RCC 7860 (cell line): ENCODE measurements at regions not wholly inside any gene's neighbourhood (a gene's known extent, or its start where the extent isn't known, plus 50 kb on each side); places are given as distances from the start of the nearest gene placed in this dataset.
"Not testable (repeated sequence)": the region's sequence is repeated elsewhere in the genome, so short reads cannot be mapped to it uniquely, and the experiment has no call there.

Source experiments
- DNase-seq: peaks from one replicate; pipeline ENCODE4 v3.0.0-alpha.2; 2015; ENCODE audit warnings: low spot score
- FAIRE-seq: peaks from 2 replicates; lab custom pipeline; 2012; peaks lifted over from hg19 to GRCh38; lab: Jason Lieb, UNC

DNA sequence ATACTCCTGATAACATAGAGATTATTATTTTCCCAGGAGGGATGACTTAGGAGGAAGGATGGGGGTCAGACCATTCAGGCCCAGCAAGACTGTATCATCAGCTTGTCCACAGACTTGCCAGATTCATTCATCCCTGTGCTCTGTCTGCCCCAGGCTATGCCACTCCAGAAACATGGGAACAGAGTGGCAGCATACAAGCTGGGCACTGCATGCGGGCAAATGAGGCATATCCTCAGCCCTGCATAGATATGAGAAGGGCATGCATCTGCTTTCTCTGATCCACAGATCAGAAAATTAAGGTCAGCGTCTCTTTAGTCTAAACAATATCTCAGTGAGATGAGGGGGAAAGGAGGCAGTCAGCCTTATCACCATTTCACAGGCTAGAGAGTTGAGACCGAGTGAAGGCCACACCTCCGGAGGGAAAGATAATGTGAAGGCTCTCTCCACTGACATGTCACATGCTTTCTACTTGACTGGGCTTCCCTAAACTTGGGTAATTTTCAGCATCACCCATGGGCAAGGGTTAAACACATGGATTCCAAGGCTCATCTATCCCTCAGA is 140.5 kb downstream of the TFAP2B start:
- FAIRE-seq, result no peak
- no peak for DNase-seq

DNA sequence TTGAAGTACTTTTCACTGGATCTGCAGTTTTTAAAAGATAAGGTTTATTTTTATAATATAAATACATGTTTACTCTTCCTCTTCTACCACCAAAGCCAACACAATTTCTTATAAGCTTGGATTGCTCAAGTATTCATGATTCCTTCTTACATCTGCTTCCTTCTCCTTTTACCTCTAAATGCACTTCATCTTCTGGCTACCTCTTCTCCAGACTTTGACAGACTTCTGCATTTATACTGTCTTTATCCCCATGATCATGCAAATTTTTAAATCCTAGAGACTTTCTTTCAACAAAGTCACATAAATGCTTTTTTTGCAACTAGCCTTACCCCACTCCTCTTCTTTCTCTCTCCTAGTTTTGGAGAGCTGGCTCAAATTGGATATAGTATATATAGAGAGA is 142.9 kb downstream of the TFAP2B start:
- DNase-seq (no peak), FAIRE-seq (no peak)

DNA sequence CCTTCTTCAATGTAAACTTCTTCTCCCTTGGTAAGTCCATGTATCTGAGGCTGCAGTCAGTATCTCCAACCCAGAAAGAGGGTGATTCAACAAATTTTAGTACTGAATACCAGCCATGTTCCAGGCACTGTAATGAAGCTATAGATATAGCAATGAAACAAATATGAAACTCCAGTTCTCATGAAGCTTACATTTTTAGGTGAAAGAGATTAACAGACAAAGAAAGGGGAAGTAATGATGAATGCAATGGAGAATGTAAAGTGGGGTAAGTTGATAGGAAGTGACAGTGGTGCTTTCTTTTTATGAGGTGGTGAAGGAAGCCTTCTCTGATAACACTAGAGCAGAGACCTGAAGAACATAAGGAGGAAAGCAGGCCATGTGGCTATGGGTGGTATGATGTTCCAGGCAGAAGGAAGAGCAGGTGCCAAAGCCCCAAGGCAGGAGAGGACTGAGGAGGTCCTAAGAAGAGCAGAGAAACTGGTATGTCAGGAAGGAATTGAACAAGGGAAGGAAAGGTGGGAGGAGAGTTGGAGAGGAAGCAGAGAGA is 143.6 kb downstream of the TFAP2B start:
- DNase-seq, result no peak
- FAIRE-seq, result no peak

DNA sequence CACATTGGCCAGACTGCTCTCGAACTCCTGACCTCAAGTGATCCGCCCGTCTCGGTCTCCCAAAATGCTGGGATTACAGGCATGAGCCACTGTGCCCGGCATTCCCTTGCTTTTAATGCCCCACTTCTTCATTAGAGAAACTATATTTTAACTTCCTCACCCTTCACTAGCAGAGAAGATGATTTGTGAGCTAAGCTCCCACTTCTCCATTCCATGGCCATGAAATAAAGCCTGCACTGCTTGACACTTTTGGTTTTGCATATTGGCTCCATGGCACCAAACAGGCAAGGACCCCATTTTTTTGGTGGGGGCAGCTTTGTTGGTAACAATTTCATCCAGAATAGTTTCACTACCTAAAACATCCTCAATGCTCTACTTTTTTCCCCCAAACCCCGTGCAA is 145.3 kb downstream of the TFAP2B start:
- FAIRE-seq (no peak), DNase-seq (no peak)

DNA sequence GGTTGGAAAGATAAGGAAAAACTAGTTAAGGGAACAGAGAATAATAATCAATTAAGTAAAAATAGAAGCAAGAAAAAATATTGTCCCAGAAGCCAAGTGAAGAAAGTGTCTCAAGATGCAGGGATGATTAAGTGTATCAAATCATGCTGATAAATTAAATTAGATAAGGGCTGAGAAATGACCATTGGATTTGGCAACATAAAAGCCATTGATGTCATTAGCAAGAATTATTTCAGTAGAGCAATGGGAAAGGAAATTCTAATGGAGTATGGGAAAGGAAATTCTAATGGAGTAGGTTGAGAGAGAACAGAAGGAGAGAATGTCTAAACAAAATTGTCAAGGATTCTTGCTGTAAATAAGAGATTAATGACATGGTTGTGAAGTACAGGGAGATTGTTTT is 146.8 kb downstream of the TFAP2B start:
- no peak for FAIRE-seq
- DNase-seq, result no peak

DNA sequence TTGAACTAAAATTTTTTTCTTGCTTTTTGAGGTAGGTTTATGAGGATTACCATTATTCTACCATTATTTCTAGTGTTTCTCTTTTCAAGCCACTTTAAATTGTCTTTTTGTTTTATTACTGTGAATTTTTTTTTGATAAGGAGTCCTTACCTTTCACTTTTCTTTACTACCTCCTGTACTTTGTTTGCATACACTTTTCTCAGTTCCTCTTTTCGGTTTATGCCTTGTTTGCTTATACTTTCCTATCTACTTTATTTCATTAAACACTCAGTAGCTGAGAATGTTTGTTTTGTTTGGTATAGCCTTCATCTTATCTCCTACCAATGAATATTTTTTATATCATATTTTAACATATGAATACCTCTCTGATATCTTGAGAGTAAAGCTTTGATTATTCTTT is 147.9 kb downstream of the TFAP2B start:
- no peak for DNase-seq

DNA sequence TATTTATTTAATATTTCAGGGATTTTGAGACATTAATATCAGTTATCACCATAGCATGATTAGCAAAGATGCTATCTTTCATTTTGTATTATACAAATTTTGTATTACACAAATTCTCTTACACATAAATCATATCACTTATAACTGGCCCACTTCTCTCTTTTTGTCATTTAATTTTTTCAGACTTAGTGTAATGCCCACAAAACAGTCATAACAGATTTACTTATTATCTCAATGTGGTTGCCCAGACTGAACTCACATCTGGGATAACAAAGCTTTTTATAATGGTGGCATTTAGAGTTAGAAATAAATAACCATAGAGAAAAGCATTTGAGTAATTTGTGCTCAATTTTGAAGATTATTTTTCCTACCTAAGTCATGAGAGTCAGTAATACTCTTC is 148.3 kb downstream of the TFAP2B start:
- FAIRE-seq, result no peak

More for the DNA sequence above, 147.9 kb downstream of the TFAP2B start:
- FAIRE-seq, result no peak

DNA sequence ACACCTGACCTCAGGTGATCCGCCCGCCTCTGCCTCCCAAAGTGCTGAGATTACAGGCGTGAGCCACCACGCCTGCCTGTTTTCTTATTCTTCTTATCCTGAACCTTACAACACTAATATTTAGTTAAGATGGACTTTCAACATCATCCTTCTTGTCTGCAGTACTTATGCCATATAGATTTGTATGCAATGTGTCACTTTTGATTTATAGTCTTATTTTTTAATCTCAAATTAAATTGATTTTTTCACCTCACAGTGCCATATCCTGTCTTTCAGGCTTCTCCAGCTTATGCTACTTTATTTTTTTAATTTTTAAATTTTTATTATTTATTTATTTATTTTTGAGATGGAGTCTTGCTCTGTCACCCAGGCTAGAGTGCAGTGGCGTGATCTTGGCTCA is 149.6 kb downstream of the TFAP2B start:
- not testable (repeated sequence) for FAIRE-seq, DNase-seq

More for the DNA sequence above, 148.3 kb downstream of the TFAP2B start:
- no peak for DNase-seq

DNA sequence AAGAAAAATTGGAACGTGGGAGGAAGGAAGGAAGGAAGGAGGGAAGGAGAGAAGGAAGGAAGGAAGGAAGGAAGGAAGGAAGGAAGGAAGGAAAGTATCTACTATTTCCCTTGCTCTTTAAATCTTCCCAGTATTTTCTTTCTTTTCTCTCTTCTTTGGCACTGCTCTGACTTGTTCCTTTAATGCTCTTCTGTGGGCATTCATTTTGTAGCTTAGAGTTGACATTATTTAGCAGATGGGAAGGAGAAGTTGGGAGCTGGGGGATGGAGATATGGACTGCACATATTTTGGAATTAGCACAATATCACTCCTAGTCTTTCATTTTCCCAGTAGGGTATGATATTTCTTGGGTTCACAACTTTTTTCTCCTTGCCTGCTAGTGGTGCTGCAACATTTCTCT is 152.2 kb downstream of the TFAP2B start:
- DNase-seq (no peak), FAIRE-seq (no peak)

DNA sequence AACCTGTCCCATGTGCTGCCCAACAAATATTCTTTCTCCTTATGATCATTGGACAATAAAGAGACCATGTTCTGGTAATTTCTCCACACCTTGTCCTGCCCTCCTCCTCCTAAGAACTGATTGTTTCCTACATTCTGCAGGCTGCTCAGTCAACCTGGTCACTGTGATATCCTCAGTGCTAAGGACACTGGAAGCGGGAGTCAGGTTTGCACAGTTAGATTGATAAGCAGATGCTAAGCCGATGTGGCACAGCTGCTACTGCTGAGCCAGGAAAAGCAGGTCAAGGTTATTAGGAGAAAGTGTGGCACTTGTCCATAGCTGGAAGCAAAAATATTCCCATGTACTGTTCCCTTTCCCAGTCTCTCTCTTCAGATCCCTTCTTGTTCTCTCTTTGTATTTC is 154.8 kb downstream of the TFAP2B start:
- FAIRE-seq (no peak), DNase-seq (no peak)

DNA sequence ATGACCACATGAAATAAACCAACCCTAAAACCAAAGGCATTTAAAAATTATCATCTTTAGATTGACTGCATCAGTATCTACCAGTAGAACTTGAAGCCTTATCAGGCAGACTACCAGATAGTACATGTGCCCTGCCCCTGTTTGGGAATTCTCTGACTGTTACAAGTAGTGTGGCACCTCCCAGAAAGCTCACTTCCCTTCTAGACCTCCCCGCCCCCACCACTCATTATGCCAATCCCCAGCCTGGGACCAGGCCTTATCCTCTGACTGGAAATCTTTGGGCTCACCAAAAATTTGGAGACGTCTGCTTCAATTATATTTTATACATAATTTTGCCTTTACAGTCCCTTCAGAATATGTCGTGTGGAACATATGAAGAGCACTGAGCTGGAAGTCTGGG is 155.6 kb downstream of the TFAP2B start:
- no peak for FAIRE-seq

DNA sequence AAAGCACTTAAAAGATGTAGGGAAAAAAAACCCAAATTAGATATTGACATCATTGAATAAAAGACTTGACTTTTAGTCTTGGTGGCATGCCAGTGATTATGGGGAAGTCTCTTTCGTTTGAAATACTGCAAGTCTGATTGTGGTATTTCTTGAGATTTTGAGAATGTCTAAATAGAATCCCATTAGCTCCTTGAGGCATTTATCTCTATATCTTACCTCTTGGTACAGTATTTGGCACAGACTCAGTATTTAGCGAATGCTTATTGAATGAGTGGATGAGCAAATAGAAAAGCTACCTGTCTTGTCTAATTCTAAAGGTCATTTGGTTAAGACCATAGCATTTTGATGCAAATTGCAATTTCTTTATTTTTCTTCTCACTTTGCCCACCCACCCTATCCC is 156.5 kb downstream of the TFAP2B start:
- no peak for DNase-seq
- no peak for FAIRE-seq

More for the DNA sequence above, 155.6 kb downstream of the TFAP2B start:
- DNase-seq, result no peak

DNA sequence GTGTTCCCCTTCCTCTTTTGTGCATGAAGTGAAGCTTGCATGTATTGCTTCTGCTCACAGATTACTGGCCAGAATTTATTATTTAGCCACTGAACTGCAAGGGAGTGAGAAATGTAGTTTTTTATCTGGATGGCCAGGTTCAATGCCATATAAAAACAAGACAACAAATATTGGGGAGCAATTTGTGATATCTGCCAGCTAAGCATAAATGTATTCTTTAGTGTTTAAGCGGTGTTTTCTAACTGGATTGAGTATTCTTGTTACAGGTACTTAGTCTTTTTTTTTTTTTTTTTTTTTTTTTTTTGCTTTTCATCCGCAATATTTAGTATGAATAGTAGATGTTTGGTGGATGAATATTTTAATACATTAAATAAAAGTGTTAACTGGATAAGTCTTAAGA is 158.2 kb downstream of the TFAP2B start:
- DNase-seq, result no peak
- no peak for FAIRE-seq

DNA sequence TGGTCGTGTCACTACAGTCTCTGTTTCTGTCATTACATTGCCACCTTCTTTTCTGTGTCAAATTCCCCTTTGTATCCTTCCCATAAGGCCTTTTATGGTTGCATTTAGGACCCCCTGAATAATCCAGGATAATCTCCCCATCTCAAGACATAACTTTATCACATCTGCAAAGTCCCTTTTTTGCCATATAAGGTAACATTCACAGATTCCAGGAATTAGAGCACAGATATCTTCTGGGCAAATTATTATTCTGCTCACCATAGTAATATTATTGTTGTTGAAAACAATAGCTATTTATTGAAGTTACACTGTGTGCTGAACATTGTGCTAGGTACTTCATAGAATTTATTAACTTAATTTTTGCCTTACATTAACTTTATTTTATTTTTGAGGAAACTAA is 159.1 kb downstream of the TFAP2B start:
- FAIRE-seq (no peak), DNase-seq (no peak)

DNA sequence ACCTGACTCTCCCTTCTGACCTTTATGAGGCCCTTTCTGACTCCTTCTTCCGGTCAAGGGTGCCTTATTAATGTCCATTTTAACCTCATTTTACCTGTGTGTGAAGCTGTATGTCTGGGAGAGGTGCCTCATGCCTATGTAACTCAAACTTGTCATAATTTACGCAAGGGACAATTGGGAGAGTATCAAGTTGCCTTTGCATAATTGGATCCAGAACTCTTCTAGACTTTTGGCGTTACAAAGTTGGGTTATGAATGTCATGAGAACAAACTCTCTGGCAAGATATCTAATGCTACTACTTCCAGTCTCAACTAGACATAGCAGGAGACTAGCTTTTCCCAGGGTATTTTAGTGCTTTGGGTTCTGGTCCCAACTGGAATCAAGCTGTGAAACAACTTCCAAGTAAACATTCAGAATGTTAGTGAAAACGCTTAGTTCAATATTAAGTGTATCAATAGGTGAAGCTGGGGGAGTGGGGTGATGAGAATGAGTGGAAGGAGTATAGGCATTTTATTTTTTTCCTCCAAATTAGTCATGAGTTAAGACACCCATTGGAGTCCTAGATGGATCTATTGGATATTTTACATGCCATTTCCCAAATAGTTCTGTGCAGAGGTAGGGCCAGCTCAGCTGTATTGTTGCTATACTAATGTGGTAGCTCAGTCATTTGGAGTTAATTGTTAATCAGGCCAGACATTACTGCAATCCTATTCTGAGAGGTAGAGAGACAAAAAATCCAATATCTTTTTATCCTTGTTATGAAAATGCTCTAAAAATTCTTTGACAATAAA is 159.9 kb downstream of the TFAP2B start:
- FAIRE-seq, result no peak

DNA sequence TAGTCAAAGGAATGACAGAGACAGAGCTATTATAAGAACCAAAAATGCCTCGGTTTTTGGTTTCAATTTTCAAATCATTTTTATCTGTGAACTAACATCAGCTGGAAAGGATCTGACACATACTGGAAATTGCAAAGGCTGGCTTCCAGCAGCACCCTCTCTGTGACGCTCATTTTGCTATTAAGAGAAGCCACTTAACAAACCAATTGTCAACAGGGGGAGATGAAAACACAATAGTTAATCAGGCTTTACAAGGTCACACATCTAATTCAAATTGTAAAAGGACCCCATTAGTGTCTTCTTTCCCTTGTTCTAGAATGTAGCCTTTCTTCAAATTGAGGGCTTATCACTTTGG is 160.5 kb downstream of the TFAP2B start:
- no peak for DNase-seq
- no peak for FAIRE-seq

More for the DNA sequence above, 159.9 kb downstream of the TFAP2B start:
- no peak for DNase-seq

DNA sequence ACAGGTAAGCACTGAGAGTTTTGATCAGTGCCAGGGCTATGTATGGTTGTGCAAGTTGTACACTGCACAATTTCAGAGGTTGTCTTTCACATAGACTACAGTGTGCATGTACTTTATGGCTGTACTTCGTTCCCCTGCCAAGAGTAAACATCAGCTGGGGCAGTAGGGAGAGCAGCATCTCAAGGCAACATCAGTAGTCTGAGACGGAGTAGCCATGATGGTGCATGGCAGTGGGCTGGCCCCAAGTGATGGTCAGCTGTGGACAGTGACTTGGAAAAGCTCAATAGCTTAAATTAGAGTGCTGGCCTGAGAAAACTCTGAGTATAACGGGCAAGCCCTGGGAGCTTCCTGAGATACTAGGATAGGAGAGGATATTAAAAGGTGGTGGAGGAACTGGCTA is 165.5 kb downstream of the TFAP2B start:
- FAIRE-seq (no peak), DNase-seq (no peak)

DNA sequence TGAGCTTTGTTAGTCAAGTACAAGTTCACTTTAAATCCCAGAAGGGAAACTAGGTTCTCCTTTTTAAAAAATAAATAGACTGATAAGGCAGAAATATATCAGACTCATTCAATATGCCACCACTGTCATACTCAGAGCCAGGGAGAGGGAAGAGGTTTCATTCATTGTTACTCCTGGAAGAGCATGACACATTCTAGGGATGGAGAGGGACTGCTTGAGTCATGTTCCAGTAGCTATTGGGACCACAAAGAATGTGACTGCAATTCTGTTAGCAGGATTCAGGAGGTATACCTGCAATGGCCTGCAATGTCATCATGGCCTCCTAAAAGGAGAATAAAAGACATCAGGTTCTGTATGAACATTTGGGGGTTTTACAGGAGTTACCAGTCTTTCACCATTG is 167.6 kb downstream of the TFAP2B start:
- DNase-seq, result peak; percentile 58
- peak; percentile 78 for FAIRE-seq

DNA sequence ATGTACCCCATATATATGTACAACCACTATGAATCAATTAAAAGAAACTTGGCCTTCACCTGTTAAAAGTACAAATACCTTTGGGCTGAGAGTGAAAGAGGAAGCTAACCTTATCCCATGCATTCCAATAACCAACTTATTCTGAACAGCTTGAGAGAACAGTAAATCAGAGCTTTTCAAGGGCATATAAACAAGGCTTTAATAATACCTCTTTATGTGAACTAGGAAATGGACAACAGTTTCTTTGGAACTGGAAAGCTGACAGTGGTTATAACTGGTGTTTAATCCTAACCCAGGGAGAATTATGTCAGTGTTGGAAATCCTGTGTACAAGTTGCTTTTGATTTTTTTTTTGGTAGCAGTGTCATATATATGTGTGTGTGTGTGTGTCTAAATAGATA is 170.5 kb downstream of the TFAP2B start:
- DNase-seq (no peak), FAIRE-seq (no peak)

DNA sequence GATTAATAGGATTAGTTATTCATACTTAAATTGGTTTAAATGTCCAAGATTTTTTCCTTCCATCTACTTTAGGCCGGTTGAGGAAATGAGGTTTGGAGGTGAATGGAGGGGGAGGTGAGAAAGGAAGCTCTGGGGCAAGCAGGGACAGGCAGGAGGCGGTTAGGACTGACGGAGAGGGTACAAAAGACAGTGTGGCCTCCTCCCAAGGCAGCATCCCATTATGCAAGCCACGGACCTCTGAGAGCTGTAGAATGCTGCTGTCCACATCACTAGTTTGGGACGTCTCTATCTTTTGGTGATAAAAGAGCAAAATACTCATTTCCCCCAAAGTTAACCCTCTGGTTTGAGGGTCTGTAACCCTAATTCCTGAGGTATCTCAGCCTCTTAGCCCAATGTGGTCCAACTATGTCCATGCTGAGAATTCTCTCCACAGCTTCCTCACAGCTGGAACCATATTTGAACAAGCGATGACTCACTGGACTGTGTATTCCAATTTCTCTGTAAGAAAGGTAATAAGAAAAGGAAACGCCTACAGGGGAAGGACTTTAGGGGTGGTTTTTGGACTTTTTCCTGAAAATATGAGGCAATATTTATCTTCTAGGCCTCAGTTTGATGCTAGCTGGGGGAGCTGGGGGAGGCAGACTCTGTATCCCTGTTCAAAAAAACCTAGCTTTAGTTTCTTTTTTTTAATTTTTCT is 172.2 kb downstream of the TFAP2B start:
- FAIRE-seq, result peak; percentile 77
- peak; percentile 20 for DNase-seq

DNA sequence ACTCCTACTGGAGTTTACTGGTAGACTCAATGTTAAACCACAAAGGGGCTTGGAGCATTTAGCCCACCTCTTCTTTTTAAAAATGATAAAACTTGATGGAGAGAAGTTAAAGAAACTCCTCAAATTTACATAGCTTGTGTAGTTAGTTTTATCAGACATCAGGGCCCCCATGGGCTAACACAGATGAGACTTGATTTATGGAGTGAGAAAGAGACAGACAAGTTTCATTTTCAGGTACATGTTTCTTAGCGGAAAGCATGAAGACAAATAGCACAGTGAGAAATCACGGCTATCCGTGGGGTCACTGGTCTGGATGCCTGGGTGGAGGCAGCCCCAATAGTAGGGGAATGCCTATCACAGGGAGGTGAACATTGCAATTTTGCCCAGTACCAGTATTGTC is 173.6 kb downstream of the TFAP2B start:
- no peak for FAIRE-seq

More for the DNA sequence above, 173.6 kb downstream of the TFAP2B start:
- DNase-seq, result no peak
